ENCODE measurements at regions not wholly inside any gene's neighbourhood (a gene's known extent, or its start where the extent isn't known, plus 50 kb on each side); places are given as distances from the start of the nearest gene placed in this dataset.

DNA sequence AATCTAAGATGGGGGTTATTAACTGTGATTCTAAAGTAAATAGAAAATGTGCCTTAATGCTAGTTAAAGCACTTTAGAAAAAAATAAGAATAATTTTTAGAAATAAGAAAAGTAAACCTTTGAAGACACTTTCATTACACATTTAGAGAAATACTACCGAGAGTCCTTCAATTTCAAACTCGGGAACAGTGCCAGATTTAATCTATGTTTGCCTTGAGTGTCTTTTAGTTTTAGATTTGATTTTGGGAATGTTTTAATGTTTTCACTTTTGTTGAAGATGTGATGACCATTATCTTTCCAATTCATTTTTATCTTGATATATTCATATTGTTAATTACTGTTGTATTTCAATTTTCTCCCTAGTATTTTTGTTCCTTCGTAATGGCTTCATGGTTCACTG, 592.7 kb upstream of the MGMT start:
- DNase-seq (ENCODE audit: low read depth) (no peak), FAIRE-seq (no peak)
- Histone ChIP-seq H3K27me3 (ENCODE audit: control insufficient read depth, insufficient read depth, low read length) (no peaks in the 10 kb centered on the region), H3K36me3 (ENCODE audit: control insufficient read depth, insufficient read depth, low read length) (no peaks in the 10 kb centered on the region), H3K4me3 (ENCODE audit: low read depth, low read length) (no peak overlapping the region)
- no peak for TF ChIP-seq CTCF (IDR thresholded peaks at IDR 0.05; ENCODE audit: insufficient read depth, low read length, severe bottlenecking)

DNA sequence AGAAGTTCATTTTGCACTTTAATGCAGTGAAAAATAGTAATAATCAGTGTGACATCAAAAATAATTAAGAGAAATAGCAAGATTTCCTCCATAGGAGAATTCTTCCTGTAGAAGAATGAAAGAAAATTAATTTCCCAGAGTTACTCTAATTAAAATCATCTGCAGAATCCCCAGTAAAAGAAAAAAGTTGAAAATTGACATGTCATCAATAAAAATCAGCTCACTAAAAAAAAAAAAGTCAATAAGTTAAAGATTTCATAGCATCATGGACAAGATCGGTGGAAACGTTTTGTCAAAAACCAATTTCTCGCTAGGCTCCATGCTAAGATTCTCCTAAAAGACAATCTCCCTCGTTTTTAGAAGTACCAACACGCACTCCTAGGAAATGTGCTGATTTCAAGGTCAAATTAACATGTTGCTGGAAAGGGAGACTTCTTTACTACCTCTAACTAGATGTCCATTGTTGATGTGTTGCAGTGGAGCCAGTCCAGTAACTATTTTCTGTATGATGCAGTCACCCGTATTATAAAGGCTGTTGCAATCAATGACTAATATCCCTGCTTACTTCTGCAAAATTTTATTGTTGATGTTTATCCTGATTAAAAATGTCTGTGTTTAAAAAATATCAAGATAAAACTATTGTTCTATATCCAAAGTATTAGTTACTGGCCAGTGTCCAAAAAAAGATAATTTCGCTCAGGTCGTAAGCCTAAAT, 591.9 kb upstream of the MGMT start:
- peak; percentile 20 for DNase-seq (ENCODE audit: low read depth)
- no peak for FAIRE-seq
- H3K27me3 ChIP-seq (ENCODE audit: control insufficient read depth, insufficient read depth, low read length), result no peaks in the 10 kb centered on the region
- H3K4me3 ChIP-seq (ENCODE audit: low read depth, low read length), result no peak overlapping the region
- no peaks in the 10 kb centered on the region for H3K36me3 ChIP-seq (ENCODE audit: control insufficient read depth, insufficient read depth, low read length)
- no peak for TF ChIP-seq CTCF (IDR thresholded peaks at IDR 0.05; ENCODE audit: insufficient read depth, low read length, severe bottlenecking)

GRCh38 chr10:128875956-128876736, 590.9 kb upstream of the MGMT start:
- no peak for DNase-seq (ENCODE audit: low read depth)
- no peak for TF ChIP-seq CTCF (IDR thresholded peaks at IDR 0.05; ENCODE audit: insufficient read depth, low read length, severe bottlenecking)
- Histone ChIP-seq H3K4me3 (ENCODE audit: low read depth, low read length) (no peak overlapping the region), H3K36me3 (ENCODE audit: control insufficient read depth, insufficient read depth, low read length) (no peaks in the 10 kb centered on the region), H3K27me3 (ENCODE audit: control insufficient read depth, insufficient read depth, low read length) (no peaks in the 10 kb centered on the region)
- FAIRE-seq, result no peak

- DNase-seq (ENCODE audit: low read depth), result no peak
- Histone ChIP-seq H3K27me3 (ENCODE audit: control insufficient read depth, insufficient read depth, low read length) (no peaks in the 10 kb centered on the region), H3K36me3 (ENCODE audit: control insufficient read depth, insufficient read depth, low read length) (no peaks in the 10 kb centered on the region), H3K4me3 (ENCODE audit: low read depth, low read length) (no peak overlapping the region)
- no peak for TF ChIP-seq CTCF (IDR thresholded peaks at IDR 0.05; ENCODE audit: insufficient read depth, low read length, severe bottlenecking)
- no peak for FAIRE-seq
Observed at GRCh38 chr10:128877141-128877540, 589.9 kb upstream of the MGMT start.

- DNase-seq (ENCODE audit: low read depth), result no peak
- no peak for FAIRE-seq
- Histone ChIP-seq H3K36me3 (ENCODE audit: control insufficient read depth, insufficient read depth, low read length) (no peaks in the 10 kb centered on the region), H3K4me3 (ENCODE audit: low read depth, low read length) (no peak overlapping the region), H3K27me3 (ENCODE audit: control insufficient read depth, insufficient read depth, low read length) (no peaks in the 10 kb centered on the region)
- no peak for TF ChIP-seq CTCF (IDR thresholded peaks at IDR 0.05; ENCODE audit: insufficient read depth, low read length, severe bottlenecking)
Observed at GRCh38 chr10:128877936-128878335, 589.1 kb upstream of the MGMT start.

All from bronchial epithelial cell (primary cell).